ENCODE measurements at regions not wholly inside any gene's neighbourhood (a gene's known extent, or its start where the extent isn't known, plus 50 kb on each side); places are given as distances from the start of the nearest gene placed in this dataset.

GRCh38 chr12:90246688-90247087 is 538.0 kb upstream of the ATP2B1 start:
- no peak for TF ChIP-seq CTCF (IDR thresholded peaks at IDR 0.05)
- no peak for TF ChIP-seq POLR2A (IDR thresholded peaks at IDR 0.05)
- no peak for TF ChIP-seq POLR2AphosphoS5 (IDR thresholded peaks at IDR 0.05)

All from transverse colon (tissue), 4 donors.